Posterior cingulate gyrus (tissue), 11 donors: ENCODE measurements at regions not wholly inside any gene's neighbourhood (a gene's known extent, or its start where the extent isn't known, plus 50 kb on each side); places are given as distances from the start of the nearest gene placed in this dataset.
A peak's percentile ranks its signal among the peaks of the same experiment; 100 is the strongest.

Source experiments
- DNase-seq, 10 donors: peaks; one replicate each; pipeline versions ENCODE4 v3.0.0 to v3.0.0-alpha.2; 2020 to 2021; ENCODE audit warnings: mixed read lengths in 3 of 10
- intact Hi-C: fragments of 100-400 bp; cut with DNase I; formaldehyde crosslinking; loops from one replicate; pipeline ENCODE4 v1.15.1; 2023

GRCh38 chr6:56699066-56699654 is 56.5 kb upstream of the DST start:
- intact Hi-C loops: loop anchor here (2.0 kb wide), 1 partner anchor 62 kb away; no protein-coding TSS in a partner anchor
- DNase-seq: no peak

GRCh38 chr6:56695702-56696101 is 53.0 kb upstream of the DST start:
- intact Hi-C loops: no loop called here
- no peak for DNase-seq

DNA sequence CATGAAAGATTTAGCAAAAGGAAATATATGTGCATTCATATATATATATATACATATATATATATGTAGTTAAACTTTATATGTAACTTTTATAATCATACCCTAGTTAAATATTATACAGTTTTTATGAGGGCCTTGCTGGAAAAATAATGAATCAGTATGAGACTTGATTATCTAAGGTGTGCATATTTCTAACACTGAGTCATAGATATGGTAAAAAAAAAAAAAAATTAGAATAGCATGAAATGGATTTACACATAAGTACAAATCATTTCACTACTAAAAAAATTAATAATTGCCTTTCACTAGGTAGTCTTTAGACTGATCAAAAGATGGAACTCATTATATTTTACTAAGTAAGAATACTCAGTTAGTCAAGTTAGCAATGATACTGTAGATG is 51.3 kb upstream of the DST start:
- intact Hi-C loops: no loop called here
- DNase-seq: no peak

DNA sequence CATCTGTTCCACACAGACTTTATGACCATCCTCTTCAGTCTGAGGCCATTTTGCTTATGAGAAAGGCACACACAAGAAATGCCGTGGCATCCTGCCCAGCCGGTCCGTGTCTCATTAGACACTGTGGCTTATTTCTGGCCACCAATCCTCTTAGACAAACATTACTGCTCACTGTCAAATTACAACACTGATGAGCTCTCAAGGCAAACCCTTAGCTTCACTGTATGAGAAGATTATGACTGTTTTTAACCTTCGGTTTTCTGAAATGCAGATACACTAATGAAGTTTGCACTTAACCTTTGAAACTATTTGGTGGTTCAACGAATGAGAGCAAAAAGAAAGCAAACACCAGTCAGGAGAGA is 50.5 kb upstream of the DST start:
- peak; percentile 21 to 93 (median 68) for DNase-seq
- intact Hi-C loops: no loop called here

DNA sequence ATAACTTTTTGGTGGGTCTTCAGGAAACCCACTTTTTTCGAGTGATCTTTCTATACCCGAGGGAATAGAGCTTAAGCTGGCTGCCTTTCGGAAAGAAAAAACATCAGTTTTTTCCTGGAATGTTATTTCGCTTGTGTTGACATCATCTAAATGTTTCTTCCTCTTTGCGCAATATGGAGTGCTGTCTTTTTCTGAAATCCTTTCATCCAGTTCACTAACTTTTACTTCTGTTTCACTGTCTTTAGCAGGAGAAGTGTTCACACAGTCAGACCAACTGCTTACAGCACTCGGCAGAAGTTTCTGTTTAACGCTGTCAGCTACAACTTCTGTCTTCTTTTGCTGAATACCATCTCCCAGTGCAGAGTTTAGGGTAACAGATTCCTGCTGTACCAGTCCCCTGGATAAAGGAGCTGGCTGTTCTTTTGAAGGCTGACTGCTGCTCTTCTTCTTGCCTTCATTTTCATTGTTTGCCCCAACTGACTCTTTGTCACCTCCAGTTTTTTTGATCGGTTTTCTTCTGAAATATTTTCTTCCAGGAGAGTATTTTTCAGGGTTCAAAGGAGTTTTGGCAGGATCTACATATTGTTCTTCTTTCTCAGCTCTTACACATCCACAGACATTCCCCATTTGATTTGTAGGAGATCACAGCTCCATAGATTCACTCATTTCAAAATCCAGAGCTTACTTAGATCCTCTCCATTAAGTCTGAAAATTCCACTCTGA is 50.0 kb upstream of the DST start:
- DNase-seq: peak in 1 of 10 donors; percentile 19
- intact Hi-C loops: no loop called here
